Esophagus squamous epithelium (tissue), 5 donors: ENCODE measurements at regions not wholly inside any gene's neighbourhood (a gene's known extent, or its start where the extent isn't known, plus 50 kb on each side); places are given as distances from the start of the nearest gene placed in this dataset.

ENCODE experiments used
- DNase-seq: peaks from one replicate; lab custom pipeline; 2025; lab: John Stamatoyannopoulos, UW
- H3K27ac ChIP-seq, 4 donors: fragments of 200-600 bp; sonication (generic); one replicate each; pipeline ENCODE4 v1.5.1; 2016 to 2019; ENCODE audit warnings: mild to moderate bottlenecking in 1 of 4
- H3K27me3 ChIP-seq, 4 donors: fragments of 200-600 bp; sonication (generic); 1 replicate in 3 of 4; 2 replicates in 1 of 4; pipeline versions ENCODE4 v1.5.1 to v1.6.0; 2017 to 2021; ENCODE audit warnings: antibody characterized with exemption in 1 of 4
- H3K36me3 ChIP-seq, 3 donors: fragments of 200-600 bp; sonication (generic); one replicate each; pipeline ENCODE4 v1.5.1; 2016 to 2019
- H3K4me1 ChIP-seq, 3 donors: fragments of 200-600 bp; sonication (generic); one replicate each; pipeline ENCODE4 v1.5.1; 2017 to 2019
- H3K4me3 ChIP-seq, 4 donors: fragments of 200-600 bp; sonication (generic); 1 replicate in 3 of 4; 2 replicates in 1 of 4; pipeline ENCODE4 v1.5.1; 2016 to 2019; ENCODE audit warnings: mild to moderate bottlenecking in 2 of 4, moderate library complexity in 1 of 4
- H3K9me3 ChIP-seq, 3 donors: fragments of 200-600 bp; sonication (generic); one replicate each; pipeline ENCODE4 v1.5.1; 2016 to 2019
- CTCF ChIP-seq, 6 experiments: fragments of 450-650 bp in 4 of 6; fragments of 200-600 bp in 2 of 6; sonication (generic) in 2 of 6; IDR thresholded peaks; one replicate each; pipeline ENCODE4 v1.5.1; 2016 to 2019; ENCODE audit warnings: antibody characterized with exemption in 6 of 6, mild to moderate bottlenecking in 4 of 6, moderate library complexity in 4 of 6
- POLR2A ChIP-seq, 4 donors: fragments of 450-650 bp; IDR thresholded peaks; one replicate each; pipeline ENCODE4 v1.6.1; 2017; ENCODE audit warnings: antibody characterized with exemption in 4 of 4, mild to moderate bottlenecking in 4 of 4, moderate library complexity in 3 of 4
- WGBS, 2 donors: methylation state at CpG; one replicate each; pipeline ENCODE4 v1.1.5; 2018; 5-methylcytosine and 5-hydroxymethylcytosine counted together
- intact Hi-C: fragments of 100-400 bp; cut with DNase I; formaldehyde crosslinking; loops from one replicate; pipeline ENCODE4 v1.15.0; 2022
- donor health status: DM: yes; HTN: yes; CAD: no.

- Histone ChIP-seq H3K9me3 (no peaks in the 10 kb centered on the region), H3K27me3 (no peaks in the 10 kb centered on the region), H3K4me1 (peaks cover 3 to 32% (median 4%) of the 10 kb centered on the region in 3 donors), H3K36me3 (no peaks in the 10 kb centered on the region), H3K4me3 (no peak overlapping the region), H3K27ac (peak overlapping the region in 2 of 4 donors; percentile 2 to 64)
- DNase-seq = no peak
- intact Hi-C loops = no loop called here
- TF ChIP-seq CTCF (IDR thresholded peaks at IDR 0.05) = no peak
- no peak for TF ChIP-seq POLR2A (IDR thresholded peaks at IDR 0.05)
- WGBS, 2 donors = 62 to 78% methylated on average over 7 of the region's 9 CpGs
Observed at GRCh38 chr12:46109343-46110222, 119.2 kb upstream of the SCAF11 start.

- DNase-seq = no peak
- Histone ChIP-seq H3K4me1 (peaks cover 3 to 32% (median 4%) of the 10 kb centered on the region in 3 donors), H3K9me3 (no peaks in the 10 kb centered on the region), H3K4me3 (no peak overlapping the region), H3K36me3 (no peaks in the 10 kb centered on the region), H3K27me3 (no peaks in the 10 kb centered on the region), H3K27ac (no peak overlapping the region)
- intact Hi-C loops = no loop called here
- 88 to 93% methylated on average over 1 of the region's 1 CpG for WGBS, 2 donors
- TF ChIP-seq CTCF (IDR thresholded peaks at IDR 0.05) (no peak), POLR2A (IDR thresholded peaks at IDR 0.05) (no peak)
Observed at GRCh38 chr12:46108721-46109120, 118.3 kb upstream of the SCAF11 start.

- 38 to 45% methylated on average over 2 of the region's 2 CpGs for WGBS, 2 donors
- intact Hi-C loops = no loop called here
- no peaks in the 10 kb centered on the region for H3K27me3 ChIP-seq
Observed at GRCh38 chr12:46107591-46107990, 117.2 kb upstream of the SCAF11 start.

GRCh38 chr12:46105735-46106134, 115.4 kb upstream of the SCAF11 start:
- WGBS, 2 donors = 87 to 90% methylated on average over 2 of the region's 2 CpGs
- TF ChIP-seq CTCF (IDR thresholded peaks at IDR 0.05) = no peak
- H3K4me3 ChIP-seq = no peak overlapping the region
- H3K27ac ChIP-seq = no peak overlapping the region
- no peaks in the 10 kb centered on the region for H3K36me3 ChIP-seq
- H3K27me3 ChIP-seq = no peaks in the 10 kb centered on the region
- no peak for DNase-seq
- H3K4me1 ChIP-seq = peaks cover 3 to 21% (median 4%) of the 10 kb centered on the region in 3 donors
- intact Hi-C loops = no loop called here
- H3K9me3 ChIP-seq = no peaks in the 10 kb centered on the region

More at GRCh38 chr12:46107591-46107990, 117.2 kb upstream of the SCAF11 start:
- no peaks in the 10 kb centered on the region for H3K36me3 ChIP-seq
- DNase-seq = no peak
- H3K27ac ChIP-seq = no peak overlapping the region
- no peaks in the 10 kb centered on the region for H3K9me3 ChIP-seq
- TF ChIP-seq CTCF (IDR thresholded peaks at IDR 0.05) = no peak
- no peak for TF ChIP-seq POLR2A (IDR thresholded peaks at IDR 0.05)
- H3K4me3 ChIP-seq = no peak overlapping the region
- H3K4me1 ChIP-seq = peaks cover 3 to 32% (median 4%) of the 10 kb centered on the region in 3 donors

- no peaks in the 10 kb centered on the region for H3K27me3 ChIP-seq
- intact Hi-C loops = no loop called here
- no peak overlapping the region for H3K27ac ChIP-seq
- H3K9me3 ChIP-seq = no peaks in the 10 kb centered on the region
- no peak for DNase-seq
- no peaks in the 10 kb centered on the region for H3K36me3 ChIP-seq
- TF ChIP-seq CTCF (IDR thresholded peaks at IDR 0.05) (no peak), POLR2A (IDR thresholded peaks at IDR 0.05) (no peak)
- 37 to 42% methylated on average over 3 of the region's 3 CpGs for WGBS, 2 donors
- peaks cover 0 to 6% (median 0%) of the 10 kb centered on the region in 3 donors for H3K4me1 ChIP-seq
- H3K4me3 ChIP-seq = no peak overlapping the region
Observed at GRCh38 chr12:46103559-46104383, 113.4 kb upstream of the SCAF11 start.
